ENCODE measurements at regions not wholly inside any gene's neighbourhood (a gene's known extent, or its start where the extent isn't known, plus 50 kb on each side); places are given as distances from the start of the nearest gene placed in this dataset.

GRCh38 chr2:19700861-19701585 lies 200.8 kb downstream of the TTC32 start:
- no peak for TF ChIP-seq CTCF (IDR thresholded peaks at IDR 0.05; ENCODE audit: low read depth, low read length, poor library complexity, severe bottlenecking)
- no peak for TF ChIP-seq EZH2phosphoT487 (IDR thresholded peaks at IDR 0.05; ENCODE audit: borderline replicate concordance, low read length)

Measured in DOHH2 (cell line).